ENCODE measurements at regions not wholly inside any gene's neighbourhood (a gene's known extent, or its start where the extent isn't known, plus 50 kb on each side); places are given as distances from the start of the nearest gene placed in this dataset.
A peak's percentile ranks its signal among the peaks of the same experiment; 100 is the strongest.
"Not testable (repeated sequence)": the region's sequence is repeated elsewhere in the genome, so short reads cannot be mapped to it uniquely, and the experiment has no call there.

DNA sequence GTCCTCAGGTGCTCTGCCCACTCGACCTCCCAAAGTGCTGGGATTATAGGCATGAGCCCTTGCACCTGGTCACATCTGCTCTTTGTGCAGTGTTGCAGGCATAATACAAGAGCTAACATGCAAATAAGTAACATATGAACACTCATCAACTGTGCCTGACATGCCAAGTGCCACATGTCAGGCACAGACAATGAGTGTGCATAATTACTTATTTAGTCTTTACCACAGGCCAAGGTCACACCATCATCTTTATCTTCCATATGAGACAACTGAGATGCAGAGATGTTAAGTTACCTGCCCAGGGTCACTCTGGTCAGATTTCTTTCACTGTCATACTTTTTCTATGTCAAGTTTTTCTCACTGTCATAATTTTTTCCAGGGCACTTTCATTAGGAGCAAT lies 126.1 kb downstream of the PPIAL4G start:
- DNase-seq (ENCODE audit: low spot score) = no peak

GRCh38 chr1:148355976-148356375 lies 127.1 kb downstream of the PPIAL4G start:
- no peak for DNase-seq (ENCODE audit: low spot score)

- no peak for DNase-seq (ENCODE audit: low spot score)
Measured at GRCh38 chr1:148354913-148355308, 128.2 kb downstream of the PPIAL4G start.

DNA sequence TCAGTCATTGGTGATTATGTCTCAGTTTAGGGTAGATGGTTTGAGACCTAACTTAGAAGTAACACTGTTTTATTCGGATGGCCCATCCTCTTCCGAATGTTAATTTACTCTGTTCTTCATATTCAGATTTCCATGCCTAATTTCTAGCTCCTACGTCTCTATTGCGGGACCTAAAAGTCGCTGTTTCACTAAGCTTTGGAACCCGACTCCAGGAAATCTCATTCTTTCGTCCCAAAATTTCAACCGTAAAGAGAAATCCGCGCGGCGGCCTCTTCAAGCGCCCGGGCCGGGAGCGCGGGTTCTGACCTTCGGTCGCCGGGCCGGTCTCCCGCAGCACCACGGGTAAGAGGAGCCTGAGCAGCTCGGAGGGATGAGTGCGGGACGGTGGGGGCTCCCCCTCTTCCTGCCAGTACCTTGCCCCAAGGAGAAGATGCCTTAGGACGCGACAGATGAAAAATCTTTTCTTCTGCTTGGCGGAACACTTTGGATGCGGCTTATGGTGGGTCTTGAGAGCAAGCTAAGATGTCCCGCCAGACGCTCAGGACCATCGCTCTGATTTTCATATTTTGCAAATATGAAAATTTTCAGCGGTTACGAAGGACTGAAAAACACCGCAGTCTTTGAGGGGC lies 128.7 kb downstream of the PPIAL4G start:
- DNase-seq (ENCODE audit: low spot score) = no peak

- no peak for DNase-seq (ENCODE audit: low spot score)
Measured at GRCh38 chr1:148353461-148354283, 129.4 kb downstream of the PPIAL4G start.

GRCh38 chr1:148352470-148353053 lies 130.5 kb downstream of the PPIAL4G start:
- no peak for DNase-seq (ENCODE audit: low spot score)

DNA sequence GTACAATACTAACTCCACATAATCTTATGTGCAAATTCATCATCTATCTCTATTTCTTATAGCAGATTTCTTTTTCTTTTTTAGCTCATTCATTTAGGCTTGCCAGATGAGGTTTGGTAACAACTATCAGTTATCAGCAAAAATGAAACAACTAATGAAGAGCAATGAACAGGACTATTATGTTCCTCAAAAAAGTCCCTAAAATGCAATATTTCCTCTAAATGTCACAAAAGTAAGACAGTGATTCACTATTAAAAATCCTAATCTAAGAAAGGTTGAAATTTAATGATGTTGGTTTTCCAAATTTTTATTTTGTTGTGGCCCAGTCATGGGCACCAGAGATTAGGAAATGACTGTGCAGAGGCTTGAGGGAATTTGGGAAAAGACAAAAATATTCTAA lies 135.3 kb downstream of the PPIAL4G start:
- no peak for DNase-seq (ENCODE audit: low spot score)

- DNase-seq (ENCODE audit: low spot score) = not testable (repeated sequence)
Measured at GRCh38 chr1:148345659-148346151, 137.4 kb downstream of the PPIAL4G start.

GRCh38 chr1:148344651-148345050 lies 138.5 kb downstream of the PPIAL4G start:
- not testable (repeated sequence) for DNase-seq (ENCODE audit: low spot score)

DNA sequence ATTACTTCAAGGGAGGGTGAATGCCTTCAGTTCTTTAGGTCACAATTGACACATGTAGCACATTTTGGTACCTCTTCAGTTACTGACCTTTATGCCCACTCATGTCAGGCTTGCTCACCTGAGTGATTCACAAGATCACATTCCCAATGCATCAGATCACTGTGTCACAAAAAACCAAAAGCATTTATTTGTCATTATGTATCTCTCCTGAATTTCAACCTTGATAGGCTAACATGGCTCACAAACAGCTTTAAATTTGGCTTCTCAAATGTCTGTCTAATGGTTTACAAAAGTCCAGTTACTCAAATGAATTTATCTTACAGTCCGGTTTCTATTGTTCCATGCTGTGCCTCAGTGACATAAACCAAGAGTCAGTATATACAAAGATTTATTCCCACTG lies 141.4 kb downstream of the PPIAL4G start:
- DNase-seq (ENCODE audit: low spot score) = not testable (repeated sequence)

GRCh38 chr1:148336121-148336918 lies 146.8 kb downstream of the PPIAL4G start:
- not testable (repeated sequence) for DNase-seq (ENCODE audit: low spot score)

DNA sequence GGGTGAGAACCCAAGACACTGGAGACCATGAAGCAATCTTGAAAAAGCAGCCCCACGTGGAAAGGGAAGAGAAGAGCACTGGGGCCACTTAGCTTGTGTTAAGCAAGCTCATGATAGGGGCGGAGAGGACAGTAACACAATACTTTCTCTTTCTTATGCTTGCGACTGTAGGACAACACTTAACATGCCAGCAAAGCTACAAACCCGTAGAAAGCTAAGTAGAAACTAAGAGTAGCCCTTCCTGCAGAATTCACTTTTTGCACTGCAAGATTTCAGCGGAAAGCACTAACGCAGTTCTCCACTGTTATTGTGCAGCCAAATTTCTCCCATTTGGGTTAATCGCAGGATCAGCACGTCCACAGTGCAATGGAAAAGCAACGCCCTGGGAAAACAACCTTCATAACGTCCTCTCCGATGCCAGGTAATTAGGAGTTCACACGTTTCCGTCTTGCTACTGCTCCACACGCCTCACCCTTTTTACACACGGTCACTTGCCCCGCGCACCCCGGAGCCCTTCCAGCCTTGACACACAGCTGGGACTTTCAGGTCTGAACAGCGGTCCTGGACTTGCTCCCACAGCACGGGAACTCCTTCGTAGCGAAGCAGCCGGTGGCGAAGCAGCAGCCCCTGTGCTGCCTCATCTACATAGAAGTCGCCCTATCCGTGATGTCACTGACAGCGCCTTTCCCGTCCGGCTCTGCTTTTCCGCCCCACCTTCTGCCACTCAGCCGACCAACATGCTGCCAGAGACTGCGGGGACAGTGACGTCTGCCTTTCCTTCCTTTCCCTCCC lies 148.6 kb downstream of the PPIAL4G start:
- DNase-seq (ENCODE audit: low spot score) = peak; percentile 64

- no peak for DNase-seq (ENCODE audit: low spot score)
Measured at GRCh38 chr1:148333875-148334338, 149.2 kb downstream of the PPIAL4G start.

- no peak for DNase-seq (ENCODE audit: low spot score)
Measured at GRCh38 chr1:148328884-148329283, 154.2 kb downstream of the PPIAL4G start.

GRCh38 chr1:148325031-148325430 lies 158.1 kb downstream of the PPIAL4G start:
- not testable (repeated sequence) for DNase-seq (ENCODE audit: low spot score)

DNA sequence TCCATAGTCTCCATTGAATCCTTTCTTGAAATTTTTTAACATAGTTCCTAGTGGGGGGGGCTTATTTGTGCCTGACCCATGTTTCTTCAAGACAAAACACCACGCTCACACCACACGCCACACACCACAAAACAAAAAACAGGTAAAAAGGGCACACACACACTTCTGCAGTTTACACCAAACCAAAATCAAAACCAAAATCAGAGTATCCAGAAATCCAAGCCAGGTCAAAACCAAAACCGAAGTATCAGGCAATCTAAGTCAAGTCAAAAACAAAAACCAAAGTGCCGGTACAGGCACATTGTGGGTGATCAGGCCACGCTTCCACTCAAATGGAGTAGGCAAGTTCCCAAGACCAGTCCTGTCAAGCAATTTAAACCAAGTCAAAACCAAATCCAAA lies 158.6 kb downstream of the PPIAL4G start:
- not testable (repeated sequence) for DNase-seq (ENCODE audit: low spot score)

- DNase-seq (ENCODE audit: low spot score) = not testable (repeated sequence)
Measured at GRCh38 chr1:148320079-148320478, 163.0 kb downstream of the PPIAL4G start.

- DNase-seq (ENCODE audit: low spot score) = no peak
Measured at GRCh38 chr1:148318904-148319242, 164.2 kb downstream of the PPIAL4G start.

DNA sequence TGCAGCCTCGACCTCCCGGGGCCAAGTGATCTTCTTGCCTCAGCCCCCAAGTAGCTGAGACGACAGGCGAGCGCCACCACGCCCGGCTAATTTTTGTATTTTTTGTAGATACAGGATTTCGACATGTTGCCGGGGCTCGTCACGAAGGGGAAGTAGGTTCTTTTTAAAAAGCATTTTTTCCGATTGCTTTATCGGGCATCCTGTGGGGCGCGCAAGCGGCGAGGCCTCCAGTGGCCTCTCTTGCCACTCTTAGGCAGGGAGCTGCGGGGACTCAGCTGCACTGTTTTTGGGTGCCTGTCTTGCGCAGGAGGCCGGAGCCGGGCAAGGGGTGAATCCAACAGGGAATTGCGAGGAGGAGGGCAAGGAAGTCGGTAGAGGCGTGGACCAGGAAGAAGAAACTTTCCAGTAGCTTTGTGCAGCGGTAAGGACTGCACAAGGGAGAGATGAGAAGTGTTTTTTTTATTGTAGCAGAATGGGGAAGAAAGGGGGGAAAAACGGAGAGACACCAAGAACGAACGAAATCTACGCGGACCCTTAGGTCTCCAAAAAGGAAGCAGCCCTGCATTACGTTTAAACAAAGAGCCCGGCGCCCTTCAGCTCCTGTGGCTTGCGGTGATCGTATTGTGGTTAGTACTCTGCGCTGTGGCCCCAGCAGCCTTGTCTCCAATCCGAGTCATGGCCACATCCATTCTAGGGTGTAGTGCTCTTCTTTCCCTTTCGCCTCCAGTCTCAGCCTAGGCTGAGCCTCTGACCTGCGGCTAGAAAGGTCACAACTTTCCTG lies 164.8 kb downstream of the PPIAL4G start:
- no peak for DNase-seq (ENCODE audit: low spot score)

DNA sequence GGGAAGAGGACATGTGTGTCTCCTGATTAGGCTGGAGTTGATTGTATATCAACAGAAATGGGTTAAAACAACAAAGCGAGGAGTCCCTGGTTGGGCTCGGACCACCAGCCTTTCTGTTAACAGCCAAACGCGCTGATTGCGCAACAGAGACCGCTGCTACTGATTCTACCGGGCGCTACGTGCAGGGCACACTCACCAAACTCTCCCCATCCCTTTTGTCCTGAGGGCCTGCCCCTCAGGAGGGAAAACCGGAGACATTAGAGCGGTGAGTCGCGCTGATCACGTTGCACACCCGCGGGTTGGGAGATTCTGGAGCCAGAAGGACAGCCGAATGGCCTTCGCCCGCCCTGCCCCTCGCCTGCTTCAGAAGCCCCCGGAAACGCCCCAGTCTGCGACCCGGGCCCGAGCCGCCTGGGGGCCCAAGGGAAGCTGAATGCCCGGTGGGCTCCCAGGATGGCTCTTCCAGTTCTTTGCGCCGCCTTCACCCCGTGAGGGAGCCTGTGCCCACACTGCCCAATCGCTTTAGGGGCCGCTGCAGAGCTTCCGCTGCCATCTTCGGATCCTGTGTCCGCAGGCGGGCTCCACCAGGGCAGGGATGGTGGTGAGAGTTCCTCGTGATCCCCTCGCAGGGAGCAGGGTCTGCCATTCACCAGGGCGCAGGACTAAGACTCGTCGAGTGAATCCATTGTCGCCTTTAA lies 165.4 kb upstream of the NBPF11 start:
- DNase-seq (ENCODE audit: low spot score) = no peak

Data from kidney capillary endothelial cell (primary cell).